Activated effector memory CD4-positive, alpha-beta T cell treated with anti-CD3 and anti-CD28 coated beads, Interleukin-2, amount 50 U/mL, for 16 hours (primary cell): ENCODE measurements at regions not wholly inside any gene's neighbourhood (a gene's known extent, or its start where the extent isn't known, plus 50 kb on each side); places are given as distances from the start of the nearest gene placed in this dataset.
A peak's percentile ranks its signal among the peaks of the same experiment; 100 is the strongest.
"Not testable (repeated sequence)": the region's sequence is repeated elsewhere in the genome, so short reads cannot be mapped to it uniquely, and the experiment has no call there.

ENCODE experiments used
- DNase-seq: peaks from one replicate; pipeline ENCODE4 v3.0.0-alpha.2; 2020

DNA sequence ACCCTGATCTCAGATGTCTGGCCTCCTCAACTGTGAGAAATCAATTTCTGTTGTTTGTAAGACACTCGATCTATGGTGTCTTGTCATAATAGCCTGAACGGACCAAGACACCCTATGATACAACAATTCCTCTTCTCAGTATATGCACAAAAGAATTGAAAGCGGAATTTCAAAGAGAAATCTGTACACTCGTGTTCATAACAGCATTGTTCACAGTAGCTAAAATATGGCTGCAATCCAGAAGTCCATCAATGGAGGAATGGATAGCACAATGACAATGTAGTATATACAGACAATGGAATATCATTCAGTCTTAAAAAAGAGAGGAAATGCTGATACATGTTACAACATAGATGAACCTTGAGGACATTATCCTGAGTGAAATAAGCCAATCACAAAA is 354.6 kb downstream of the SFMBT2 start:
- DNase-seq: no peak

DNA sequence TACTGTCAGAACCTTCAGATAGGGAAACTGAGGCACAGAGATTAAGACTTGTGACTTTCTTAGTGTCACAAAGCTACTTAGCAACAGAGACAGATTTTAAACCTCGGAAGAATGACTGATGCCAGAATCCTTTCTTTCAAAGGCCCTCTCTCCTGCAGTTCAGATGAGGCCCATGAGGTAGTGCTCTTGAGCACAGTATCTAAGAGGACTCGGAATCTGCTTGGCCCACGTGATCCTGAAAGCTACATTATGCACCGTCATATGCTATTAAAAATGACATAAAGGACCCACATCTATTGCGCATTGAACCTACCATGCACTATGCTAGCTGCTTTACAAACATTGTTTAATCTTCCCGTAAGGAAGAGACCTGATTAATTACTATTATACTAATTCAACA is 355.9 kb downstream of the SFMBT2 start:
- DNase-seq: no peak

DNA sequence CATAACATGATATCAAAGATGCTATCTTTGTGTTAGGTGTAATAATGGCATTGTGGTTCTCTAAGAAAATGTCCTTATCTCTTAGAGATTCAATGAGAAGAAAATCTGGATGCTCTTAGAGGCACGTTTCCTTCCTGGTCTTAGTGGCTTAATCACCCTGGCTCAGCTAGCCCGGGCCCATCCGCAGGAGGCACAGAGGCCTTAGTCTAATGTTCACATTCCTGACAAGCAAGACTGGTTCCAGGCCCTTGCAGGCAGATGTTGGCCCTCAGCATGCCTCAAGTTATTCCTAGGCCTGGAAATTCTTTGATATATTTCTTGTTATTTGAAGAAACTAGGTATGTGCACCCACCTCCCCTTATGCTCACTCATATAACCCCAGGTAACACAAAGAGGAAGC is 357.6 kb downstream of the SFMBT2 start:
- no peak for DNase-seq

- DNase-seq: not testable (repeated sequence)
These were observed 360.8 kb downstream of the SFMBT2 start for GRCh38 chr10:7050024-7050423.

DNA sequence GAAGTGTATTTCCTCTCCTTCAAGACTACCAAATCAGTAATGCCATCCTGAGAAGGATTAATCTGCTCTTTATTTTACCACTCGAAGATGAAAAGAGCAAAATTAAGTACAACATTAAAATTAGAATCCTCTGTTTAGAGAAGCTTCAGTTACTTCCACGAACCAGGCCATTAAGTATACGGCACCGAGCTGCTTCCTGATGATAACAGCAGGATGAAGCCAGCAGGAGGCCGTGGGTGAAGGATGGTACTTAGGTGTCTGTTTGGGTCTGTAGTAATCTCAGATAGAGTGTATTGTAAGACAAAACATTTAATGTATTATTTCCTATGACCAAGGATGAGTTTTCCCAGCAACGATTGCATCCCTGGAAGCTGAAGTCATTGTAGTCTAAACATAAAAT is 362.8 kb downstream of the SFMBT2 start:
- DNase-seq: no peak

- DNase-seq: no peak
These were observed 364.2 kb downstream of the SFMBT2 start for GRCh38 chr10:7046615-7047014.

DNA sequence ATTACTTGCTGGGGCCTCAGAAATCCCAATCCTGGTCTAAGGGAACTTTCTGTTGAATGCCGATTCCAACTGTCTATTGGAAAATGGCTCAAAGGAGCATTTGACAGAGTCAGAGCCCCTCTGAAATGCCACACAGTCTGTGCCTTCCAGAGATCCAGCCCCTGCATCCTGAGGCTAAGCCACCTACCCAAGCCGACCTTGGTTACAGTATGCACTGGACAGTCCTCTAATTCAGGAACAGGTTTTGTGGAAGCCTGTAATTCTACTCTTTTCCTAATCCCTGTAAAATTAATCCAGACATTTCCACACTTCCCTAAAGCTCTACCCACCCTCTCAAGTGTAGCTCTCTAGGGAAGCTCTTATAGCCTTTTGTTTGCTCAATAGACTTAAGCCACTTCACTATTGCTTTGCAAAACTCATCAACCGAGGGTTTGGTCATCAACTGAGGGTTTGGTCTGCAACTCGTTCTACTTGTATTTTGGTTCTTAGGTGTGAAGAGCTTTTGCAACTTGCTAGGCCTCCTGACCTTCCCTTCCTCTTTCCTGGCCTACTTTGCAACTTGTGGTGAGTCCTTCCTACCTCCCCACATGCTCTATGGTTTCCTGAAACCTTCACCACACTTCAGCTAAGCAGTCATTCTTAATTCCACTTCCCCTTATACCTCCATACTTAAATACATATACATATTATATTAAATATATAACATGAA is 364.8 kb downstream of the SFMBT2 start:
- DNase-seq: no peak

GRCh38 chr10:7043055-7043653 is 367.7 kb downstream of the SFMBT2 start:
- no peak for DNase-seq

DNA sequence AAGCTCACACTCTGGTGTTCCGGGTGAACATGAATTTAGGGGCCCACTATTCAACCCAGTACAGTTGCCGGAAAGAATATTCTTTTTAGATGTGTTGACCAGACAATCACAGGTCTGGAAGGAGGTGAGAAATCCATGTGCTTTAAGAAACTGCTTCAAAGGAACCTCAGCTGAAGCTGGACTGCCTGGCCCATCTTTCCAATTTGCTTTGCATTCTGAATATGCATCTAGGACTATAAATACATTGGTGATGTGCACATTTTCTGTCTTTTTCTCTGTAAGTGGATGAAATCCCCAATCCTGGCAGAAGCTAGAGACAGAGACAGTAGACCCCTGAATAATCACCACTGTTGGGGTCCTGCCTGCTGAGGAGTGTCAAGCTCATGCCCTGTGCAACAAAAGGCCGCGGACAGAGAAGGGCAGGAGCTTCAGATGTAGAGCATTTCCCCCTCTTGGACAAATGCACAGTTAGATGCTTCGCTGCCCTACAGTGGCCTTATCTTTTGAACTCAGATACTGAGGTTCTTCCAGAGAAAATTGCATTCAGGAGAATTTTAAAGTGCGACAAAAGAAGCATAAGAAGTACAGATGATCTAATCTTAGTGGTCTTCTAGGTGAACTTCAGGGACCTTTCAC is 368.3 kb downstream of the SFMBT2 start:
- DNase-seq: no peak

GRCh38 chr10:7042000-7042399 is 368.8 kb downstream of the SFMBT2 start:
- DNase-seq: no peak

GRCh38 chr10:7040681-7041080 is 370.2 kb downstream of the SFMBT2 start:
- DNase-seq: no peak

GRCh38 chr10:7039859-7040258 is 371.0 kb downstream of the SFMBT2 start:
- DNase-seq: no peak

DNA sequence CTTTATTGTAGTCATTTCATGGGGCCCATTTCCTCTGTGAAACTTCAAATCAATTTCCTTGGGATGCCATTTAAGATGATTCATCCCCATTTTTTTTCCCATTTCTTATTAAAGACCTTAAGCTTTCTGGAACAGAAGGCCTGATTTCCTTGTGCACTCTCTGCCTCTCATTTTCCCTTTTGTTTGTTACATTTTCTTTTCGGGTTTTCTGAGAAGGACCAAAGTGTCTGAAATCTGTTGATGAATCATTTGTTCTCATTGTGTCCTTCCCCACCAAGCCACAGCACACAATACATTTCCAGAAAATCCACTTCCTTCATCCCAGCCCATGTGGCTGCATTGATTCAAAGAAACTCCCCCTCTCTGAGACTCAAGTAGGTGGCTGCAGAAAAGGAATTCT is 372.4 kb downstream of the SFMBT2 start:
- no peak for DNase-seq

GRCh38 chr10:7037434-7037833 is 373.4 kb downstream of the SFMBT2 start:
- not testable (repeated sequence) for DNase-seq

- no peak for DNase-seq
These were observed 373.9 kb downstream of the SFMBT2 start for GRCh38 chr10:7036951-7037350.

DNA sequence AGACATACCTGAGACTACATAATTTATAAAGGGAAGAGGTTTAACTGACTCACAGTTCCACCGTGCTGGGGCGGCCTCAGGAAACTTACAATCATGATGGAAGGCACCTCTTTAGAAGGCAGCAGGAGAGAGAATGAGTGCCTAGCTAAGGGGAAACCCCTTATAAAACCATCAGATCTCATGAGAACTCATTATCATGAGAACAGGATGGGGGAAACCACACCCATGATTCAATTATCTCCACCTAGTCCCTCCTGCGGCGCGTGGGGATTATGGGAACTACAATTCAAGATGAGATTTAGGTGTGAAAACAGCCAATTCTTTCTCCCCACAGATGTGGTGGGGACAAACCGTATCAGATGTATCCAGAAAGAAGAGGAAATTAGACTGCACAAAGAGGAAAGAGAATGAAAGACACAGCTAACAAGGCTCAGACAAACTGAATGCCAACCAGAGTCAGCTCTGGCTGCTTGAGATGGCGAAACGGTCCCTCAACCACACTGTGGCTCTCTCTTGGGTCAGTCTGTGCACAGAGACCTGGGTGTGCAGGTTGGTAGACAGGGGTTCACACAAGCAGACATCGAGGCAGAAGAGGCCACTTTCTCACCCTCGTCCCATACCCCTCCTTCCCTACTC is 375.6 kb downstream of the SFMBT2 start:
- DNase-seq: peak; percentile 71

DNA sequence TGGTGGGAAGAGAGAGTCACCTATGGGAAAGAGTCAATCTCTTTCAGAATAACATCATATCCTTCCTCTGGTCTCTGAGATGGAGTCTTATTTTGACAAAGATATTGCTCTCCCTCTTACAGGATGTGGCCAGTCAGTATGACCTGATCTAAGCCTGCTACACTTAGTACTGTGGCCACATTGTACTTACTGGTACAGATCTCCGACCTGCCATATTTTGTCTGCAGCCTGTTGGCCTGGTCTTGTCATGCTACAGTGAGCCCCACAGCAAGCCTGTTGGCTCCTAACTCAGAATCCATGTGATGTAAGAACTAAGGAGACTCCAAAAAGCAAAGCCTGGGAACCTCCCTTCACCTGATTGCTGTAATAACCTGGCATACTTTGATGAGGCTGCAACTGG is 377.8 kb downstream of the SFMBT2 start:
- no peak for DNase-seq

GRCh38 chr10:7030134-7030855 is 380.5 kb downstream of the SFMBT2 start:
- DNase-seq: no peak

DNA sequence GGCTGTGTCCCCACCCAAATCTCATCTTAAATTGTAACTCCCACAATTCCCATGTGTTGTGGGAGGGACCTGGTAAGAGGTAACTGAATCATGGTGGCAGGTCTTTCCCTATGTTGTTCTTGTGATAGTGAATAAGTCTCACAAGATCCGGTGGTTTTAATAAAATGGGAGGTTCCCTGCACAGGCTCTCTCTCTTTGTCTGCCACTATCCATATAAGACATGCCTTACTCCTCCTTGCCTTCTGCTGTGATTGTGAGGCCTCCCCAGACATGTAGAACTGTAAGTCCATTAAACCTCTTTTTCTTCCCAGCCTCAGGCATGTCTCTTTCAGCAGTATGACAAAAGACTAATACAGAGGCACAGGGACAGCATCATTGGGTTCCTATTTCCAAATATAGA is 381.2 kb downstream of the SFMBT2 start:
- DNase-seq: no peak

DNA sequence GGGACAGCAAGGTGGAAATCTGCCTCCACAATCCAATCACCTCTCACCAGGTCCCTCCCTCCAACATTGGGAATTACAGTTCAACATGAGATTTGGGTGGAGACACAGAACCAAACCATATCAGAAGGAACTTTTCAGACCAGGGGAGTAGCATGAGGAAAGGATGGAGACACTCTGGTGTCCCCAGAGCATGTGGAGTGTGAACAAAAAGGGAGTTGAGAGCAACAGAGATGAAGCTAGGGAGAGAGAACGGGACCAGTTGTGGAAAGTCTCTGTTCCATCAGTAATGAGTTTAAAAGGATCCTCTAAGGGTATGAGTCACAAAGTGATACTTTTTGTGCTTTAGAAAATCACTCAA is 382.0 kb downstream of the SFMBT2 start:
- no peak for DNase-seq

- no peak for DNase-seq
These were observed 382.7 kb downstream of the SFMBT2 start for GRCh38 chr10:7027913-7028808.

DNA sequence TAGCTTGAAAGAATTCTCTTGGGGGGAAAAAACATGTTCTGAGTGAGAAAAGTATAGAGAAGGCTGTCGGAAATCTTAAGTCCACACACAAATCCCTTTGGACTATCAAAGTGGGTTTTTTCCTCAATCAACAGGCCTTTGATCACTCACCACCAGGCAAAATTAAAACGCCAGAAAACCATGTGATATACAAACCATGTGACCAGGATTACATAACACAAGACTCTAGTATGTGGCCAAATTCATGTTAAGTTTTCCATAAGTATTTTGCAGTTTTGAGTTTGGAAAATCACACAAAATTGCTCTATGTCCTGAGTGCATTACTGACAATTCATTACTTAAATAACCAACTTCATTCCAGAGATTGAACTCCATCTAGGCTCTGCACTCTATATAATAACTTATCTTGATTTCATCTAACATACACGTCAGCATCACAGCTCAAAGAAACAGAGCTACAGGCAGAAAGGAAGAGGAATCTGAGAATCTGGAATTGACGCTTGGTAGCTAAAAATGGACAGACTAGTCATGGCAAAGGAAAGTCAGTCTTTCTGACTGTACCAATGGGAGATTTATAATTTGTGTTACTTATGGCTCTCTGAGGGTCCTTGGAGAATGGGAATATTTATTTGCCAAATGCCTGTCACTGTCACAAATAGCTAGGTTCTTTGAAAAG is 383.5 kb downstream of the SFMBT2 start:
- no peak for DNase-seq
